Endodermal cell (in vitro differentiated cells): ENCODE measurements at regions not wholly inside any gene's neighbourhood (a gene's known extent, or its start where the extent isn't known, plus 50 kb on each side); places are given as distances from the start of the nearest gene placed in this dataset.

Experiments
- DNase-seq: peaks from one replicate; pipeline ENCODE4 v3.0.0-alpha.2; 2017
- H3K27ac ChIP-seq: 2 replicates; pipeline ENCODE4 v1.5.1; 2013; ENCODE audit warnings: mild to moderate bottlenecking, low read depth, low read length, moderate library complexity
- H3K27me3 ChIP-seq: 2 replicates; pipeline ENCODE4 v1.6.1; 2013; ENCODE audit warnings: mild to moderate bottlenecking, low read length, moderate library complexity; ENCODE audit not compliant: insufficient read depth, control insufficient read depth, poor library complexity, severe bottlenecking
- H3K36me3 ChIP-seq: 2 replicates; pipeline ENCODE4 v1.7.0; 2013; ENCODE audit warnings: mild to moderate bottlenecking, low read length, moderate library complexity; ENCODE audit not compliant: control insufficient read depth, insufficient read depth
- H3K4me1 ChIP-seq: one replicate; pipeline ENCODE4 v1.7.0; 2013; ENCODE audit warnings: low read length; ENCODE audit not compliant: control insufficient read depth, insufficient read depth
- H3K4me3 ChIP-seq: 2 replicates; pipeline ENCODE4 v1.5.1; 2013; ENCODE audit warnings: mild to moderate bottlenecking, low read length, moderate library complexity
- H3K9ac ChIP-seq: 2 replicates; pipeline ENCODE4 v1.6.1; 2013; ENCODE audit warnings: mild to moderate bottlenecking, low read length, moderate library complexity; ENCODE audit not compliant: poor library complexity, severe bottlenecking; ENCODE audit errors: extremely low read depth
- H3K9me3 ChIP-seq: 2 replicates; pipeline ENCODE4 v1.6.1; 2013; ENCODE audit warnings: mild to moderate bottlenecking, low read length, moderate library complexity; ENCODE audit not compliant: control insufficient read depth
- H3K27ac Mint-ChIP-seq: 2 replicates; pipeline ENCODE4 v1.8.0; 2020; ENCODE audit warnings: mixed read lengths
- H3K27me3 Mint-ChIP-seq: 2 replicates; pipeline ENCODE4 v1.8.0; 2021; ENCODE audit warnings: mild to moderate bottlenecking, mixed read lengths; ENCODE audit not compliant: insufficient read depth
- H3K36me3 Mint-ChIP-seq: 2 replicates; pipeline ENCODE4 v1.8.0; 2020; ENCODE audit warnings: low read depth, mixed read lengths
- H3K4me1 Mint-ChIP-seq: 2 replicates; pipeline ENCODE4 v1.8.0; 2020; ENCODE audit warnings: mixed read lengths
- H3K4me3 Mint-ChIP-seq: 2 replicates; pipeline ENCODE4 v1.8.0; 2020; ENCODE audit warnings: mild to moderate bottlenecking, moderate library complexity, mixed read lengths
- H3K9me3 Mint-ChIP-seq: 2 replicates; pipeline ENCODE4 v1.8.0; 2020; ENCODE audit warnings: mild to moderate bottlenecking, mixed read lengths
- CTCF ChIP-seq: fragments of 200-600 bp; sonication (generic); conservative IDR thresholded peaks from 2 replicates; pipeline ENCODE4 v1.5.0; 2021; ENCODE audit warnings: antibody characterized with exemption, mild to moderate bottlenecking
- WGBS, 2 experiments: methylation state at CpG; one replicate each; pipeline versions ENCODE4 v1.1.5 to v1.1.7; 2013; ENCODE audit warnings: missing lambda C conversion rate in 2 of 2, mixed read lengths in 1 of 2; ENCODE audit not compliant: insufficient coverage in 1 of 2, insufficient read length in 1 of 2; 5-methylcytosine and 5-hydroxymethylcytosine counted together

- whole genome bisulfite sequencing, 2 experiments: 94 to 96% methylated on average over 4 of the region's 4 CpGs
- Mint-ChIP-seq H3K4me3 (no peak overlapping the region), H3K36me3 (no peaks in the 10 kb centered on the region), H3K27ac (no peak overlapping the region), H3K9me3 (peaks cover 3% of the 10 kb centered on the region), H3K27me3 (no peaks in the 10 kb centered on the region), H3K4me1 (no peaks in the 10 kb centered on the region)
- Histone ChIP-seq H3K4me3 (no peak overlapping the region), H3K9me3 (no peaks in the 10 kb centered on the region), H3K9ac (no peak overlapping the region), H3K4me1 (no peaks in the 10 kb centered on the region), H3K36me3 (no peaks in the 10 kb centered on the region), H3K27me3 (no peaks in the 10 kb centered on the region), H3K27ac (no peak overlapping the region)
- no peak for DNase-seq
- TF ChIP-seq CTCF: no peak
Measured at GRCh38 chr5:29382780-29383179, 1810.7 kb upstream of the CDH6 start.

- no peak for TF ChIP-seq CTCF
- Histone ChIP-seq H3K9ac (no peak overlapping the region), H3K9me3 (no peaks in the 10 kb centered on the region), H3K27me3 (no peaks in the 10 kb centered on the region), H3K4me1 (no peaks in the 10 kb centered on the region), H3K4me3 (no peak overlapping the region), H3K36me3 (no peaks in the 10 kb centered on the region), H3K27ac (no peak overlapping the region)
- H3K27ac Mint-ChIP-seq: no peak overlapping the region
- no peaks in the 10 kb centered on the region for H3K4me1 Mint-ChIP-seq
- no peaks in the 10 kb centered on the region for H3K36me3 Mint-ChIP-seq
- H3K4me3 Mint-ChIP-seq: no peak overlapping the region
- no CpG with 5 or more reads among the region's 1 CpG for WGBS, 2 experiments
- peaks cover 3% of the 10 kb centered on the region for H3K9me3 Mint-ChIP-seq
- DNase-seq: no peak
- no peaks in the 10 kb centered on the region for H3K27me3 Mint-ChIP-seq
Measured at GRCh38 chr5:29380029-29380428, 1813.5 kb upstream of the CDH6 start.

GRCh38 chr5:29379619-29380018, 1813.9 kb upstream of the CDH6 start:
- no peak overlapping the region for H3K27ac ChIP-seq
- Mint-ChIP-seq H3K27me3 (no peaks in the 10 kb centered on the region), H3K27ac (no peak overlapping the region), H3K4me3 (no peak overlapping the region), H3K36me3 (no peaks in the 10 kb centered on the region), H3K4me1 (no peaks in the 10 kb centered on the region), H3K9me3 (peaks cover 3% of the 10 kb centered on the region)
- no peak for DNase-seq
- H3K36me3 ChIP-seq: no peaks in the 10 kb centered on the region
- H3K27me3 ChIP-seq: no peaks in the 10 kb centered on the region
- no peaks in the 10 kb centered on the region for H3K4me1 ChIP-seq
- H3K4me3 ChIP-seq: no peak overlapping the region
- no peak for TF ChIP-seq CTCF
- H3K9me3 ChIP-seq: no peaks in the 10 kb centered on the region
- 85 to 95% methylated on average over 4 to 5 of the region's 5 CpGs for WGBS, 2 experiments
- no peak overlapping the region for H3K9ac ChIP-seq
